ENCODE measurements at regions not wholly inside any gene's neighbourhood (a gene's known extent, or its start where the extent isn't known, plus 50 kb on each side); places are given as distances from the start of the nearest gene placed in this dataset.

DNA sequence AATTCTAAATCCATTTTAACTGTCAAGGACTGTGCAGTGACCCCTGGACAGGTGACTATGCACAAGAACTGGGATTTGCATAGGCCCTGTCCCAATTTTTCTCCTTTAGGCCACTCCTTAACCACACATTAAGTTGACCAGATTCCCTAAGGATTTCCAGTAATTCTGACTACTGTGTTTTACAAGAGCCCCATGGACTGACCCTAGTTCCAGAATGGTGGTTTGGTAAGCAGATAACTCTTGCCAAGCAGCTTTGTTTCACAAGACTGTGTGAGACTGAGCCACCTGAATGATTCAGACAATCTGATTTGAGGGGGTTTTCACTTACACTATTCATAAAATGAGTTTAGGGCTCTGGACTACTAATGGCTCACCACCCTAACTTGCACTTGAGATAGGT lies 535.8 kb downstream of the ZBBX start:
- TF ChIP-seq, protein P1, sequence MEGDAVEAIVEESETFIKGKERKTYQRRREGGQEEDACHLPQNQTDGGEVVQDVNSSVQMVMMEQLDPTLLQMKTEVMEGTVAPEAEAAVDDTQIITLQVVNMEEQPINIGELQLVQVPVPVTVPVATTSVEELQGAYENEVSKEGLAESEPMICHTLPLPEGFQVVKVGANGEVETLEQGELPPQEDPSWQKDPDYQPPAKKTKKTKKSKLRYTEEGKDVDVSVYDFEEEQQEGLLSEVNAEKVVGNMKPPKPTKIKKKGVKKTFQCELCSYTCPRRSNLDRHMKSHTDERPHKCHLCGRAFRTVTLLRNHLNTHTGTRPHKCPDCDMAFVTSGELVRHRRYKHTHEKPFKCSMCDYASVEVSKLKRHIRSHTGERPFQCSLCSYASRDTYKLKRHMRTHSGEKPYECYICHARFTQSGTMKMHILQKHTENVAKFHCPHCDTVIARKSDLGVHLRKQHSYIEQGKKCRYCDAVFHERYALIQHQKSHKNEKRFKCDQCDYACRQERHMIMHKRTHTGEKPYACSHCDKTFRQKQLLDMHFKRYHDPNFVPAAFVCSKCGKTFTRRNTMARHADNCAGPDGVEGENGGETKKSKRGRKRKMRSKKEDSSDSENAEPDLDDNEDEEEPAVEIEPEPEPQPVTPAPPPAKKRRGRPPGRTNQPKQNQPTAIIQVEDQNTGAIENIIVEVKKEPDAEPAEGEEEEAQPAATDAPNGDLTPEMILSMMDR (IDR thresholded peaks at IDR 0.05): no peak
- TF ChIP-seq MYC (IDR thresholded peaks at IDR 0.05; ENCODE audit: borderline replicate concordance, low read length): no peak
- no peak for TF ChIP-seq FOSB (CRISPR knock-in tag; IDR thresholded peaks at IDR 0.05)
- no peak for TF ChIP-seq RCOR1 (IDR thresholded peaks at IDR 0.05; ENCODE audit: low read depth, low read length)
- TF ChIP-seq RARB (CRISPR knock-in tag; IDR thresholded peaks at IDR 0.05): no peak
- TF ChIP-seq POLR2A (IDR thresholded peaks at IDR 0.05; ENCODE audit: low read length): no peak
- TF ChIP-seq HOXA7 (CRISPR knock-in tag; IDR thresholded peaks at IDR 0.05): no peak
- no peak for TF ChIP-seq RAD21 (conservative IDR thresholded peaks at IDR 0.05 in 1 of 2, IDR thresholded peaks at IDR 0.05 in 1 of 2)
- no peak for TF ChIP-seq MAX (IDR thresholded peaks at IDR 0.05)
- TF ChIP-seq BHLHE40 (IDR thresholded peaks at IDR 0.05; ENCODE audit: low read depth, low read length): no peak
- TF ChIP-seq ZFP36 (IDR thresholded peaks at IDR 0.05; ENCODE audit: borderline replicate concordance, partially characterized antibody): no peak
- TF ChIP-seq NR3C1 (IDR thresholded peaks at IDR 0.05): no peak
